ENCODE measurements at regions not wholly inside any gene's neighbourhood (a gene's known extent, or its start where the extent isn't known, plus 50 kb on each side); places are given as distances from the start of the nearest gene placed in this dataset.

GRCh38 chr2:176508984-176509740, 239.9 kb downstream of the MTX2 start:
- TF ChIP-seq POLR2AphosphoS5 (IDR thresholded peaks at IDR 0.05; ENCODE audit: low read depth, low read length) (no peak), POLR2A (IDR thresholded peaks at IDR 0.05; ENCODE audit: low read depth, low read length) (no peak), SPI1 (IDR thresholded peaks at IDR 0.05; ENCODE audit: low read depth, low read length) (no peak), TAF1 (IDR thresholded peaks at IDR 0.05; ENCODE audit: low read depth, low read length) (no peak), POU2F2 (IDR thresholded peaks at IDR 0.05; ENCODE audit: low read depth, low read length) (no peak), PAX5 (IDR thresholded peaks at IDR 0.05; ENCODE audit: insufficient read depth, low read length, severe bottlenecking) (no peak)
- FAIRE-seq (no peak), DNase-seq (ENCODE audit: insufficient read length, low spot score) (no peak)

- FAIRE-seq = no peak
- no peak for TF ChIP-seq POU2F2 (IDR thresholded peaks at IDR 0.05; ENCODE audit: low read depth, low read length)
- no peak for TF ChIP-seq POLR2AphosphoS5 (IDR thresholded peaks at IDR 0.05; ENCODE audit: low read depth, low read length)
- TF ChIP-seq POLR2A (IDR thresholded peaks at IDR 0.05; ENCODE audit: low read depth, low read length) = no peak
- no peak for TF ChIP-seq SPI1 (IDR thresholded peaks at IDR 0.05; ENCODE audit: low read depth, low read length)
- no peak for TF ChIP-seq PAX5 (IDR thresholded peaks at IDR 0.05; ENCODE audit: insufficient read depth, low read length, severe bottlenecking)
- no peak for TF ChIP-seq TAF1 (IDR thresholded peaks at IDR 0.05; ENCODE audit: low read depth, low read length)
These were observed 245.0 kb downstream of the MTX2 start for GRCh38 chr2:176514276-176514675.

GRCh38 chr2:176514805-176515500, 245.7 kb downstream of the MTX2 start:
- FAIRE-seq (no peak), DNase-seq (ENCODE audit: insufficient read length, low spot score) (no peak)
- TF ChIP-seq SPI1 (IDR thresholded peaks at IDR 0.05; ENCODE audit: low read depth, low read length) = no peak
- no peak for TF ChIP-seq POLR2A (IDR thresholded peaks at IDR 0.05; ENCODE audit: low read depth, low read length)
- no peak for TF ChIP-seq POLR2AphosphoS5 (IDR thresholded peaks at IDR 0.05; ENCODE audit: low read depth, low read length)
- no peak for TF ChIP-seq PAX5 (IDR thresholded peaks at IDR 0.05; ENCODE audit: insufficient read depth, low read length, severe bottlenecking)
- no peak for TF ChIP-seq TAF1 (IDR thresholded peaks at IDR 0.05; ENCODE audit: low read depth, low read length)
- no peak for TF ChIP-seq POU2F2 (IDR thresholded peaks at IDR 0.05; ENCODE audit: low read depth, low read length)

More at GRCh38 chr2:176514276-176514675, 245.0 kb downstream of the MTX2 start:
- DNase-seq (ENCODE audit: insufficient read length, low spot score) = no peak

- FAIRE-seq = no peak
- no peak for DNase-seq (ENCODE audit: insufficient read length, low spot score)
- TF ChIP-seq TAF1 (IDR thresholded peaks at IDR 0.05; ENCODE audit: low read depth, low read length) (no peak), SPI1 (IDR thresholded peaks at IDR 0.05; ENCODE audit: low read depth, low read length) (no peak), POLR2A (IDR thresholded peaks at IDR 0.05; ENCODE audit: low read depth, low read length) (no peak), PAX5 (IDR thresholded peaks at IDR 0.05; ENCODE audit: insufficient read depth, low read length, severe bottlenecking) (no peak), POLR2AphosphoS5 (IDR thresholded peaks at IDR 0.05; ENCODE audit: low read depth, low read length) (no peak), POU2F2 (IDR thresholded peaks at IDR 0.05; ENCODE audit: low read depth, low read length) (no peak)
These were observed 246.9 kb downstream of the MTX2 start for GRCh38 chr2:176516051-176516602.

- DNase-seq (ENCODE audit: insufficient read length, low spot score) = no peak
- FAIRE-seq = no peak
- TF ChIP-seq TAF1 (IDR thresholded peaks at IDR 0.05; ENCODE audit: low read depth, low read length) = no peak
- TF ChIP-seq POLR2AphosphoS5 (IDR thresholded peaks at IDR 0.05; ENCODE audit: low read depth, low read length) = no peak
- no peak for TF ChIP-seq POU2F2 (IDR thresholded peaks at IDR 0.05; ENCODE audit: low read depth, low read length)
- no peak for TF ChIP-seq PAX5 (IDR thresholded peaks at IDR 0.05; ENCODE audit: insufficient read depth, low read length, severe bottlenecking)
- no peak for TF ChIP-seq SPI1 (IDR thresholded peaks at IDR 0.05; ENCODE audit: low read depth, low read length)
- TF ChIP-seq POLR2A (IDR thresholded peaks at IDR 0.05; ENCODE audit: low read depth, low read length) = no peak
These were observed 249.6 kb downstream of the MTX2 start for GRCh38 chr2:176518823-176519222.

GRCh38 chr2:176521878-176522670, 252.8 kb downstream of the MTX2 start:
- no peak for FAIRE-seq
- DNase-seq (ENCODE audit: insufficient read length, low spot score) = no peak
- TF ChIP-seq POLR2A (IDR thresholded peaks at IDR 0.05; ENCODE audit: low read depth, low read length) (no peak), PAX5 (IDR thresholded peaks at IDR 0.05; ENCODE audit: insufficient read depth, low read length, severe bottlenecking) (no peak), POLR2AphosphoS5 (IDR thresholded peaks at IDR 0.05; ENCODE audit: low read depth, low read length) (no peak), POU2F2 (IDR thresholded peaks at IDR 0.05; ENCODE audit: low read depth, low read length) (no peak), SPI1 (IDR thresholded peaks at IDR 0.05; ENCODE audit: low read depth, low read length) (no peak), TAF1 (IDR thresholded peaks at IDR 0.05; ENCODE audit: low read depth, low read length) (no peak)

- DNase-seq (ENCODE audit: insufficient read length, low spot score) (no peak), FAIRE-seq (no peak)
- no peak for TF ChIP-seq POLR2A (IDR thresholded peaks at IDR 0.05; ENCODE audit: low read depth, low read length)
- no peak for TF ChIP-seq SPI1 (IDR thresholded peaks at IDR 0.05; ENCODE audit: low read depth, low read length)
- TF ChIP-seq TAF1 (IDR thresholded peaks at IDR 0.05; ENCODE audit: low read depth, low read length) = no peak
- TF ChIP-seq POLR2AphosphoS5 (IDR thresholded peaks at IDR 0.05; ENCODE audit: low read depth, low read length) = no peak
- no peak for TF ChIP-seq POU2F2 (IDR thresholded peaks at IDR 0.05; ENCODE audit: low read depth, low read length)
- TF ChIP-seq PAX5 (IDR thresholded peaks at IDR 0.05; ENCODE audit: insufficient read depth, low read length, severe bottlenecking) = no peak
These were observed 255.8 kb downstream of the MTX2 start for GRCh38 chr2:176525086-176525485.

GRCh38 chr2:176526995-176527901, 258.0 kb downstream of the MTX2 start:
- DNase-seq (ENCODE audit: insufficient read length, low spot score) (no peak), FAIRE-seq (no peak)
- TF ChIP-seq PAX5 (IDR thresholded peaks at IDR 0.05; ENCODE audit: insufficient read depth, low read length, severe bottlenecking) = no peak

Measured in GM12891 (cell line).